OCI-LY7 (cell line): ENCODE measurements at regions not wholly inside any gene's neighbourhood (a gene's known extent, or its start where the extent isn't known, plus 50 kb on each side); places are given as distances from the start of the nearest gene placed in this dataset.

Experiments
- CTCF ChIP-seq: fragments of 200-600 bp; sonication (generic); conservative IDR thresholded peaks from 2 replicates; pipeline ENCODE4 v1.5.1; 2014; ENCODE audit warnings: mild to moderate bottlenecking, antibody characterized with exemption, low read length, moderate library complexity, mixed read lengths
- EZH2phosphoT487 ChIP-seq: fragments of 200-600 bp; sonication (generic); IDR thresholded peaks from 2 replicates; pipeline ENCODE4 v1.6.1; 2018; ENCODE audit warnings: low read depth, borderline replicate concordance, mild to moderate bottlenecking, mixed run types, antibody characterized with exemption, low read length, moderate library complexity, mixed read lengths

DNA sequence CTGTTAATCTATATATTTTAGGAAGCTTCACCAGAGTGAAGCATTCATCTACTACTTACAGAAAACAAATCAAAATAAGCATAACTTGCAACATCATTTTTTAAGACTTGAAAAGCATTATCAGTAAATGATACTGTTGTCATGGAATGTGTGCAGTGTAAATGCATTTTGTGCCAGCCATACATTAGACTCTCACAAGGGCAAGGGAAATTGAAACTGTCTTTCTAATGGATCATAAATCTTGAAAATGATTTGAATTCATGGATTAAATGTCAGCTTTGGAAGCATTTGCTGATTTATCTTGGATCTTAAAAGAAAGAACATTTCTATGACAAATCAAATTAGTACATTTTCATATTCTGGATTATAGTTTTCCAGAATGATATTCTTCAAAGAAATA, 338.3 kb upstream of the SGO1 start:
- no peak for TF ChIP-seq CTCF
- no peak for TF ChIP-seq EZH2phosphoT487
